ENCODE measurements at regions not wholly inside any gene's neighbourhood (a gene's known extent, or its start where the extent isn't known, plus 50 kb on each side); places are given as distances from the start of the nearest gene placed in this dataset.

DNA sequence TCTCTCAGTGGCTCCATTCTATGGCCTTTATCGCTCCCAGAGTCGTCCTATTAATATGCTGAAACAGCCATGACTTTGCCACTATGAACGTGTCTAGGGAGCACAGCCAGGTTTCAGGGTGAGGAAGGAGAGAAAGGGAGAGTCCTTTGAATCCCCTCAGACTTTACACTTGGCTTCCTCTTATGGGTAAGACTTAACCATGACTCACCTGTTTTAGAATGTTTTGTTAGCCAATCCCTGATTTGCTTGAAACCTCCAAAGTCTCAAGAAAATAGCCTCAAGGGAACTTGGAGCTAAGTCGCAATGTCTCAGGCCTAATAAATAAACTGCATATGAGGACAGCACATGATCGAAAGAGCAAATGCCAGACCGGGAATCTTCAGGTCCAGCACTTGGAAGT lies 131.2 kb upstream of the RCN1 start:
- Histone ChIP-seq H3K27ac (ENCODE audit: low read depth, low read length, poor library complexity, severe bottlenecking) (no peak overlapping the region), H3K4me3 (ENCODE audit: low read depth, low read length, poor library complexity, severe bottlenecking) (no peak overlapping the region), H3K36me3 (ENCODE audit: insufficient read depth, low read length, poor library complexity, severe bottlenecking) (no peaks in the 10 kb centered on the region), H3K27me3 (replicated peaks; ENCODE audit: insufficient read depth, low read depth, low read length, poor library complexity) (no peaks in the 10 kb centered on the region), H3K9me3 (ENCODE audit: low read depth, low read length, poor library complexity, severe bottlenecking) (no peaks in the 10 kb centered on the region), H3K4me1 (ENCODE audit: insufficient read depth, low read length, poor library complexity, severe bottlenecking) (no peaks in the 10 kb centered on the region)
- CTCF ChIA-PET: interaction anchor here (0.7 to 1.6 kb wide), 2 partner anchors 16 to 47 kb away, joined by 5 to 11 read pairs; no protein-coding TSS in a partner anchor
- POLR2A ChIA-PET (ENCODE audit: low non-redundant PET): no interaction called here
- BruUV-seq (replicated peaks): no TSS peak
- TF ChIP-seq, protein P1, sequence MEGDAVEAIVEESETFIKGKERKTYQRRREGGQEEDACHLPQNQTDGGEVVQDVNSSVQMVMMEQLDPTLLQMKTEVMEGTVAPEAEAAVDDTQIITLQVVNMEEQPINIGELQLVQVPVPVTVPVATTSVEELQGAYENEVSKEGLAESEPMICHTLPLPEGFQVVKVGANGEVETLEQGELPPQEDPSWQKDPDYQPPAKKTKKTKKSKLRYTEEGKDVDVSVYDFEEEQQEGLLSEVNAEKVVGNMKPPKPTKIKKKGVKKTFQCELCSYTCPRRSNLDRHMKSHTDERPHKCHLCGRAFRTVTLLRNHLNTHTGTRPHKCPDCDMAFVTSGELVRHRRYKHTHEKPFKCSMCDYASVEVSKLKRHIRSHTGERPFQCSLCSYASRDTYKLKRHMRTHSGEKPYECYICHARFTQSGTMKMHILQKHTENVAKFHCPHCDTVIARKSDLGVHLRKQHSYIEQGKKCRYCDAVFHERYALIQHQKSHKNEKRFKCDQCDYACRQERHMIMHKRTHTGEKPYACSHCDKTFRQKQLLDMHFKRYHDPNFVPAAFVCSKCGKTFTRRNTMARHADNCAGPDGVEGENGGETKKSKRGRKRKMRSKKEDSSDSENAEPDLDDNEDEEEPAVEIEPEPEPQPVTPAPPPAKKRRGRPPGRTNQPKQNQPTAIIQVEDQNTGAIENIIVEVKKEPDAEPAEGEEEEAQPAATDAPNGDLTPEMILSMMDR (conservative IDR thresholded peaks at IDR 0.05; ENCODE audit: low read depth, low read length): no peak
- TF ChIP-seq EZH2 (IDR thresholded peaks at IDR 0.05; ENCODE audit: borderline replicate concordance, low read depth, low read length, poor library complexity, severe bottlenecking): no peak
- intact Hi-C loops (cut with micrococcal nuclease; ENCODE audit: unreplicated experiment): loop anchor here (2.0 to 5.0 kb wide), 3 partner anchors 317 to 719 kb away; no protein-coding TSS in a partner anchor
- no peak for DNase-seq (ENCODE audit: low spot score)

- POLR2A ChIA-PET (ENCODE audit: low non-redundant PET): no interaction called here
Observed at GRCh38 chr11:31958076-31958735, 132.7 kb upstream of the RCN1 start.

DNA sequence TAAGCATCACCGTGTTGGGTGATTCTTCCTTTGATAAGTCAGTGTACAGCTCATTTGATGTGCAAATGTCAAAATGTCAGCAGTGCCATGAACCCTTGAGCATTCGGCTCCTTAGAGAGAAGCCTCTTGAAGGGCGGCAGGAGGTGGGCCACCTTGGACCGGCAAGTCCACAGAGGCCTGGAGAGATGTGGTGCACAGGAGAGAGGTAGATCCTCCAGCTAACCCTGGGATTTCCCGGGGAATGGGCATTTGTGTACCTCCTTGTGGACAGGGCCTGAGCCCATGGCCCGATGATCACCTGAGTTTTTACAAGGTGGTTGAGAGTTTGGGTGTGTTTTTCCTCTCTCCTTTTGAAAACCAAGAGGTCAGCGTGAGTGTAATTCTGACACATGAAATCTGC lies 133.2 kb upstream of the RCN1 start:
- intact Hi-C loops (cut with micrococcal nuclease; ENCODE audit: unreplicated experiment): loop anchor here (1.0 to 5.0 kb wide), 6 partner anchors 315 to 850 kb away; no protein-coding TSS in a partner anchor

More at GRCh38 chr11:31958076-31958735, 132.7 kb upstream of the RCN1 start:
- Histone ChIP-seq H3K27ac (ENCODE audit: low read depth, low read length, poor library complexity, severe bottlenecking) (no peak overlapping the region), H3K27me3 (replicated peaks; ENCODE audit: insufficient read depth, low read depth, low read length, poor library complexity) (no peaks in the 10 kb centered on the region), H3K36me3 (ENCODE audit: insufficient read depth, low read length, poor library complexity, severe bottlenecking) (no peaks in the 10 kb centered on the region), H3K4me1 (ENCODE audit: insufficient read depth, low read length, poor library complexity, severe bottlenecking) (no peaks in the 10 kb centered on the region), H3K9me3 (ENCODE audit: low read depth, low read length, poor library complexity, severe bottlenecking) (no peaks in the 10 kb centered on the region), H3K4me3 (ENCODE audit: low read depth, low read length, poor library complexity, severe bottlenecking) (no peak overlapping the region)
- intact Hi-C loops (cut with micrococcal nuclease; ENCODE audit: unreplicated experiment): loop anchor here (1.0 to 5.0 kb wide), 6 partner anchors 316 to 851 kb away; no protein-coding TSS in a partner anchor
- CTCF ChIA-PET: interaction anchor here (0.5 to 2.2 kb wide), 26 partner anchors 9 to 851 kb away, joined by 3 to 17 read pairs (median 5); partner anchors contain the start of genes DCDC1 and DNAJC24
- peak; percentile 93 for DNase-seq (ENCODE audit: low spot score)
- TF ChIP-seq, protein P1 (conservative IDR thresholded peaks at IDR 0.05; ENCODE audit: low read depth, low read length): peak; percentile 100
- no peak for TF ChIP-seq EZH2 (IDR thresholded peaks at IDR 0.05; ENCODE audit: borderline replicate concordance, low read depth, low read length, poor library complexity, severe bottlenecking)
- no TSS peak for BruUV-seq (replicated peaks)

More for the DNA sequence above, 133.2 kb upstream of the RCN1 start:
- Histone ChIP-seq H3K9me3 (ENCODE audit: low read depth, low read length, poor library complexity, severe bottlenecking) (no peaks in the 10 kb centered on the region), H3K4me3 (ENCODE audit: low read depth, low read length, poor library complexity, severe bottlenecking) (no peak overlapping the region), H3K27ac (ENCODE audit: low read depth, low read length, poor library complexity, severe bottlenecking) (no peak overlapping the region), H3K36me3 (ENCODE audit: insufficient read depth, low read length, poor library complexity, severe bottlenecking) (no peaks in the 10 kb centered on the region), H3K4me1 (ENCODE audit: insufficient read depth, low read length, poor library complexity, severe bottlenecking) (no peaks in the 10 kb centered on the region), H3K27me3 (replicated peaks; ENCODE audit: insufficient read depth, low read depth, low read length, poor library complexity) (no peaks in the 10 kb centered on the region)
- CTCF ChIA-PET: interaction anchor here (0.5 to 2.2 kb wide), 21 partner anchors 10 to 851 kb away, joined by 3 to 17 read pairs (median 5); no protein-coding TSS in a partner anchor
- TF ChIP-seq, protein P1 (conservative IDR thresholded peaks at IDR 0.05; ENCODE audit: low read depth, low read length): no peak
- no peak for TF ChIP-seq EZH2 (IDR thresholded peaks at IDR 0.05; ENCODE audit: borderline replicate concordance, low read depth, low read length, poor library complexity, severe bottlenecking)
- POLR2A ChIA-PET (ENCODE audit: low non-redundant PET): no interaction called here
- no TSS peak for BruUV-seq (replicated peaks)
- no peak for DNase-seq (ENCODE audit: low spot score)

Measured in A673 (cell line).